Suppressor macrophage treated with lipopolysaccharide for 4 hours (primary cell): ENCODE measurements at regions not wholly inside any gene's neighbourhood (a gene's known extent, or its start where the extent isn't known, plus 50 kb on each side); places are given as distances from the start of the nearest gene placed in this dataset.
"Not testable (repeated sequence)": the region's sequence is repeated elsewhere in the genome, so short reads cannot be mapped to it uniquely, and the experiment has no call there.

ENCODE experiments used
- DNase-seq: peaks from one replicate; pipeline ENCODE4 v3.0.0-alpha.2; 2020

- no peak for DNase-seq
Observed at GRCh38 chr10:57113545-57113944, 752.5 kb upstream of the ZWINT start.

- DNase-seq = no peak
Observed at GRCh38 chr10:57102236-57102635, 741.2 kb upstream of the ZWINT start.

- DNase-seq = no peak
Observed at GRCh38 chr10:57098146-57098545, 737.1 kb upstream of the ZWINT start.

GRCh38 chr10:57096044-57096443, 735.0 kb upstream of the ZWINT start:
- DNase-seq = no peak

GRCh38 chr10:57094965-57095364, 733.9 kb upstream of the ZWINT start:
- no peak for DNase-seq

GRCh38 chr10:57094083-57094482, 733.0 kb upstream of the ZWINT start:
- no peak for DNase-seq

GRCh38 chr10:57053530-57053929, 692.5 kb upstream of the ZWINT start:
- DNase-seq = no peak

GRCh38 chr10:57049096-57049495, 688.0 kb upstream of the ZWINT start:
- no peak for DNase-seq

GRCh38 chr10:57038531-57038930, 677.5 kb upstream of the ZWINT start:
- no peak for DNase-seq

- DNase-seq = no peak
Observed at GRCh38 chr10:57035310-57035709, 674.3 kb upstream of the ZWINT start.

- not testable (repeated sequence) for DNase-seq
Observed at GRCh38 chr10:57032301-57032700, 671.2 kb upstream of the ZWINT start.

- no peak for DNase-seq
Observed at GRCh38 chr10:57031346-57031745, 670.3 kb upstream of the ZWINT start.

GRCh38 chr10:57026307-57026706, 665.2 kb upstream of the ZWINT start:
- no peak for DNase-seq

- no peak for DNase-seq
Observed at GRCh38 chr10:57023626-57024025, 662.6 kb upstream of the ZWINT start.

GRCh38 chr10:57018452-57018851, 657.4 kb upstream of the ZWINT start:
- DNase-seq = no peak

GRCh38 chr10:57017356-57018037, 656.4 kb upstream of the ZWINT start:
- DNase-seq = no peak

GRCh38 chr10:57015595-57016318, 654.7 kb upstream of the ZWINT start:
- DNase-seq = no peak

GRCh38 chr10:57015187-57015586, 654.1 kb upstream of the ZWINT start:
- no peak for DNase-seq

GRCh38 chr10:57014758-57015157, 653.7 kb upstream of the ZWINT start:
- DNase-seq = no peak

- no peak for DNase-seq
Observed at GRCh38 chr10:57008189-57008588, 647.1 kb upstream of the ZWINT start.

- no peak for DNase-seq
Observed at GRCh38 chr10:56991591-56992069, 630.6 kb upstream of the ZWINT start.

GRCh38 chr10:56975513-56975912, 614.5 kb upstream of the ZWINT start:
- DNase-seq = no peak

GRCh38 chr10:56973766-56974165, 612.7 kb upstream of the ZWINT start:
- no peak for DNase-seq

GRCh38 chr10:56943221-56943755, 582.2 kb upstream of the ZWINT start:
- DNase-seq = no peak
